SK-N-SH treated with all-trans-retinoic acid at 6 μM for 48 hours (cell line): ENCODE measurements at regions not wholly inside any gene's neighbourhood (a gene's known extent, or its start where the extent isn't known, plus 50 kb on each side); places are given as distances from the start of the nearest gene placed in this dataset.

Source experiments
- ATAC-seq: fragments of 200-7000 bp; cut with Tn5 transposase; 3 replicates; pipeline ENCODE4 v1.9.1; 2020; ENCODE audit warnings: mild to moderate bottlenecking, moderate library complexity
- ARNTL ChIP-seq: fragments of 450-650 bp; formaldehyde crosslinking; IDR thresholded peaks from 2 replicates; pipeline ENCODE4 v1.5.0; 2020; ENCODE audit warnings: low read depth, mild to moderate bottlenecking, moderate library complexity, borderline replicate concordance
- BACH2 ChIP-seq: fragments of 250-450 bp; sonication (Bioruptor Pico); IDR thresholded peaks from 2 replicates; pipeline ENCODE4 v1.9.0; 2021; ENCODE audit warnings: mild to moderate bottlenecking, borderline replicate concordance
- CREB5 ChIP-seq: fragments of 250-450 bp; sonication (Bioruptor Pico); IDR thresholded peaks from 2 replicates; pipeline ENCODE4 v1.5.1; 2020; ENCODE audit warnings: low read depth, mild to moderate bottlenecking, moderate library complexity
- CSDC2 ChIP-seq: fragments of 250-450 bp; sonication (Bioruptor Pico); IDR thresholded peaks from 2 replicates; pipeline ENCODE4 v1.5.0; 2020; ENCODE audit warnings: mild to moderate bottlenecking, moderate library complexity
- ESRRG ChIP-seq: fragments of 250-450 bp; sonication (Bioruptor Pico); IDR thresholded peaks from 2 replicates; pipeline ENCODE4 v1.6.1; 2021; ENCODE audit warnings: mild to moderate bottlenecking
- GLIS3 ChIP-seq: fragments of 250-450 bp; sonication (Bioruptor Pico); IDR thresholded peaks from 2 replicates; pipeline ENCODE4 v1.5.0; 2020; ENCODE audit warnings: mild to moderate bottlenecking, moderate library complexity
- ISL1 ChIP-seq: fragments of 250-450 bp; sonication (Bioruptor Pico); IDR thresholded peaks from 2 replicates; pipeline ENCODE4 v2.1.2; 2022; ENCODE audit warnings: mild to moderate bottlenecking, moderate library complexity
- OSR1 ChIP-seq: fragments of 250-450 bp; sonication (Bioruptor Pico); IDR thresholded peaks from 2 replicates; pipeline ENCODE4 v1.8.0; 2022; ENCODE audit warnings: moderate library complexity, mild to moderate bottlenecking, inconsistent platforms
- PATZ1 ChIP-seq: fragments of 250-450 bp; sonication (Bioruptor Pico); IDR thresholded peaks from 2 replicates; pipeline ENCODE4 v1.8.0; 2020; ENCODE audit warnings: mild to moderate bottlenecking, moderate library complexity, borderline replicate concordance
- PPARA ChIP-seq: fragments of 250-450 bp; sonication (Bioruptor Pico); IDR thresholded peaks from 2 replicates; pipeline ENCODE4 v1.5.0; 2020; ENCODE audit warnings: mild to moderate bottlenecking, borderline replicate concordance
- RARB ChIP-seq: fragments of 250-450 bp; sonication (Bioruptor Pico); IDR thresholded peaks from 2 replicates; pipeline ENCODE4 v1.8.0; 2021; ENCODE audit warnings: mild to moderate bottlenecking, moderate library complexity
- SNAI2 ChIP-seq: fragments of 250-450 bp; sonication (Bioruptor Pico); IDR thresholded peaks from 2 replicates; pipeline ENCODE4 v1.5.0; 2020; ENCODE audit warnings: mild to moderate bottlenecking, moderate library complexity
- TCF4 ChIP-seq: fragments of 250-450 bp; sonication (Bioruptor Pico); IDR thresholded peaks from 2 replicates; pipeline ENCODE4 v1.8.0; 2021; ENCODE audit warnings: mild to moderate bottlenecking, moderate library complexity, borderline replicate concordance
- TOX ChIP-seq: fragments of 250-450 bp; sonication (Bioruptor Pico); IDR thresholded peaks from 2 replicates; pipeline ENCODE4 v1.8.0; 2021; ENCODE audit warnings: mild to moderate bottlenecking, moderate library complexity, borderline replicate concordance
- TSHZ2 ChIP-seq: fragments of 250-450 bp; sonication (Bioruptor Pico); IDR thresholded peaks from 2 replicates; pipeline ENCODE4 v1.5.0; 2020; ENCODE audit warnings: mild to moderate bottlenecking, moderate library complexity
- ZC3H10 ChIP-seq: fragments of 250-450 bp; sonication (Bioruptor Pico); IDR thresholded peaks from 2 replicates; pipeline ENCODE4 v1.5.1; 2021; ENCODE audit warnings: mild to moderate bottlenecking, moderate library complexity
- ZFP3 ChIP-seq: fragments of 250-450 bp; sonication (Bioruptor Pico); IDR thresholded peaks from 2 replicates; pipeline ENCODE4 v1.5.0; 2020; ENCODE audit warnings: mild to moderate bottlenecking, moderate library complexity
- ZFP30 ChIP-seq: fragments of 450-650 bp; formaldehyde crosslinking; IDR thresholded peaks from 2 replicates; pipeline ENCODE4 v1.5.0; 2022; ENCODE audit warnings: mild to moderate bottlenecking, moderate library complexity
- ZNF565 ChIP-seq: fragments of 450-650 bp; formaldehyde crosslinking; conservative IDR thresholded peaks from 2 replicates; pipeline ENCODE4 v1.5.0; 2020; ENCODE audit warnings: low read depth, mild to moderate bottlenecking, moderate library complexity
- ZNF70 ChIP-seq: fragments of 450-650 bp; formaldehyde crosslinking; IDR thresholded peaks from 2 replicates; pipeline ENCODE4 v1.5.0; 2020; ENCODE audit warnings: mild to moderate bottlenecking, moderate library complexity
- ZNF8 ChIP-seq: fragments of 450-650 bp; formaldehyde crosslinking; IDR thresholded peaks from 2 replicates; pipeline ENCODE4 v1.5.0; 2020; ENCODE audit warnings: mild to moderate bottlenecking, moderate library complexity
- TF ChIP-seq, protein P1 (sequence below): fragments of 250-450 bp; sonication (Bioruptor Pico); IDR thresholded peaks from 2 replicates; pipeline ENCODE4 v1.5.1; 2021; ENCODE audit warnings: mild to moderate bottlenecking, moderate library complexity

GRCh38 chr12:13437541-13437940, 241.0 kb downstream of the EMP1 start:
- TF ChIP-seq SNAI2 (no peak), TOX (CRISPR knock-in tag) (no peak), ZNF565 (no peak), CSDC2 (no peak), ISL1 (CRISPR knock-in tag) (no peak), OSR1 (no peak), TSHZ2 (CRISPR knock-in tag) (no peak), ZFP3 (CRISPR knock-in tag) (no peak), CREB5 (CRISPR knock-in tag) (no peak), ZNF8 (no peak), ESRRG (CRISPR knock-in tag) (no peak), PPARA (CRISPR knock-in tag) (no peak), ZFP30 (CRISPR knock-in tag) (no peak), BACH2 (CRISPR knock-in tag) (no peak), ZNF70 (no peak), RARB (CRISPR knock-in tag) (no peak), PATZ1 (CRISPR knock-in tag) (no peak), ZC3H10 (no peak), ARNTL (CRISPR knock-in tag) (no peak), GLIS3 (CRISPR knock-in tag) (no peak)
- ATAC-seq, result no peak

DNA sequence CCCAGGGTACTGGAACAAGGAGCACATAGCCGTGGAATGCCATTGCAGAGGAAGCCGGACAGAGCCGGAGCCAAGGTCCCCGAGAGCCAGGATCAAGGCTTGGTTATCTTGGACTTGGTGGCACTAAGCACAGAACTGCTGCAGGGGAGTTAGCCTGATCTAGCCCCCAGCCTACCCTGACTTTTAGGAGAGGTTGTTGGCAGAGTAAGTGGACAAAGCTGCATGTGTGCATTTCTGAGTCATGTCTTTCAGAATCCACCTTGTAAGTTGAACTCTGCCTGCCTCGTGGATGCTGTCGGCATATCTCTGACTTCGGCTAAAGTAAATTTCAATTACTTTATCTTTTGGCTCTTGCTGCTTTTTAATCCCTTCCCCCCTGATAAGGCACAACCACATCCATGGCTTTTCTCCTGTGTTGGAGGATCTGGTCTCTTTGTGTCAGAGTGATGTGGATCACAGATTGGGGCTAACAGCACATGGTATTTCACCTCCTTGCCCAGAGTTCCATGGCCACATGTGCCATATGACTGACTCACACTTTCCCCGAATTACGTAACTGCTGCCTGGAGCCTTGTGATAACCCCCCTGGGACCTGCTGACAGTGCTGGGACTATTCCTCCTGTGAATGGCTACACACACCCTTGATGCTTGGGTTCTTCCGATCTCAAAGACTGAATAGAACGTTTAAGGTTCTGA, 240.3 kb downstream of the EMP1 start:
- no peak for ATAC-seq
- TF ChIP-seq ISL1 (CRISPR knock-in tag), result no peak
- TF ChIP-seq TSHZ2 (CRISPR knock-in tag), result no peak
- no peak for TF ChIP-seq ZFP30 (CRISPR knock-in tag)
- no peak for TF ChIP-seq ZNF8
- TF ChIP-seq TCF4 (CRISPR knock-in tag), result no peak

- ATAC-seq, result no peak
- TF ChIP-seq GLIS3 (CRISPR knock-in tag) (no peak), CSDC2 (no peak), ZNF8 (no peak), ZFP3 (CRISPR knock-in tag) (no peak), TSHZ2 (CRISPR knock-in tag) (no peak), ISL1 (CRISPR knock-in tag) (no peak), RARB (CRISPR knock-in tag) (no peak), PPARA (CRISPR knock-in tag) (no peak), TCF4 (CRISPR knock-in tag) (no peak), ZNF565 (no peak)
- TF ChIP-seq, protein P1, sequence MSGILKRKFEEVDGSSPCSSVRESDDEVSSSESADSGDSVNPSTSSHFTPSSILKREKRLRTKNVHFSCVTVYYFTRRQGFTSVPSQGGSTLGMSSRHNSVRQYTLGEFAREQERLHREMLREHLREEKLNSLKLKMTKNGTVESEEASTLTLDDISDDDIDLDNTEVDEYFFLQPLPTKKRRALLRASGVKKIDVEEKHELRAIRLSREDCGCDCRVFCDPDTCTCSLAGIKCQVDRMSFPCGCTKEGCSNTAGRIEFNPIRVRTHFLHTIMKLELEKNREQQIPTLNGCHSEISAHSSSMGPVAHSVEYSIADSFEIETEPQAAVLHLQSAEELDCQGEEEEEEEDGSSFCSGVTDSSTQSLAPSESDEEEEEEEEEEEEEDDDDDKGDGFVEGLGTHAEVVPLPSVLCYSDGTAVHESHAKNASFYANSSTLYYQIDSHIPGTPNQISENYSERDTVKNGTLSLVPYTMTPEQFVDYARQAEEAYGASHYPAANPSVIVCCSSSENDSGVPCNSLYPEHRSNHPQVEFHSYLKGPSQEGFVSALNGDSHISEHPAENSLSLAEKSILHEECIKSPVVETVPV (CRISPR knock-in tag), result no peak
Measured at GRCh38 chr12:13436182-13436581, 239.7 kb downstream of the EMP1 start.
